ENCODE measurements at regions not wholly inside any gene's neighbourhood (a gene's known extent, or its start where the extent isn't known, plus 50 kb on each side); places are given as distances from the start of the nearest gene placed in this dataset.
A peak's percentile ranks its signal among the peaks of the same experiment; 100 is the strongest.

- no peak for ATAC-seq (ENCODE audit: low read depth)
- POLR2A ChIA-PET (ENCODE audit: unreplicated experiment) = no interaction called here
- Histone ChIP-seq H3K4ac (ENCODE audit: low read depth, low read length) (no peak overlapping the region), H3K23ac (ENCODE audit: low read depth, low read length) (no peak overlapping the region), H4K20me1 (ENCODE audit: insufficient read depth, low read length) (no peaks in the 10 kb centered on the region), H2BK5ac (ENCODE audit: low read depth, low read length, poor library complexity, severe bottlenecking) (no peak overlapping the region), H4K8ac (ENCODE audit: low read depth in 2 of 2, low read length in 2 of 2) (no peak overlapping the region), H2BK15ac (ENCODE audit: low read depth, low read length) (no peak overlapping the region), H3K4me3 (ENCODE audit: insufficient read depth, low read depth, low read length) (no peak overlapping the region), H2AK9ac (replicated peaks; ENCODE audit: low read depth, low read length, poor library complexity) (no peak overlapping the region), H2BK20ac (ENCODE audit: low read depth, low read length) (no peak overlapping the region; the same call in 1 of the 2 replicates), H3K36me3 (ENCODE audit: control insufficient read depth, insufficient read depth, low read length) (no peaks in the 10 kb centered on the region), H3K9ac (ENCODE audit: low read depth, low read length) (no peak overlapping the region), H3K9me3 (ENCODE audit: control insufficient read depth, insufficient read depth, low read length) (no peaks in the 10 kb centered on the region), H4K91ac (ENCODE audit: insufficient read depth, low read depth, low read length) (no peak overlapping the region), H3K27me3 (ENCODE audit: control insufficient read depth, insufficient read depth, low read length) (no peaks in the 10 kb centered on the region), H2AK5ac (ENCODE audit: low read depth, low read length) (no peak overlapping the region), H3K14ac (replicated peaks; ENCODE audit: low read depth, low read length) (no peak overlapping the region), H3K27ac (ENCODE audit: insufficient read depth, low read length) (no peak overlapping the region), H4K5ac (ENCODE audit: low read depth, low read length) (no peak overlapping the region), H3K4me1 (ENCODE audit: control insufficient read depth, insufficient read depth, low read length) (no peaks in the 10 kb centered on the region), H3K4me2 (ENCODE audit: low read depth, low read length) (no peak overlapping the region), H3K56ac (ENCODE audit: extremely low read depth, insufficient read depth, low read length) (no peak overlapping the region), H2BK120ac (ENCODE audit: low read depth, low read length) (no peak overlapping the region), H3K79me1 (ENCODE audit: low read depth in 1 of 2, low read length in 2 of 2) (no peaks in the 10 kb centered on the region), H2AFZ (replicated peaks; ENCODE audit: low read length, poor library complexity) (no peak overlapping the region), H3K9me1 (ENCODE audit: insufficient read depth, low read length) (no peaks in the 10 kb centered on the region), H3K18ac (ENCODE audit: low read depth, low read length) (no peak overlapping the region)
- DNase-seq = no peak
- intact Hi-C loops (cut with micrococcal nuclease) = loop anchor here (5.0 to 10.0 kb wide), 2 partner anchors 104 to 1094 kb away; partner anchors contain the start of gene EFNB2
- dilution Hi-C loops (cut with HindIII; ENCODE audit: low sequenced_read_pairs, unreplicated experiment) = no loop called here
- TF ChIP-seq BHLHE40 (IDR thresholded peaks at IDR 0.05; ENCODE audit: low read depth, low read length) (no peak), MAZ (IDR thresholded peaks at IDR 0.05; ENCODE audit: borderline replicate concordance, low read depth, low read length) (no peak), USF2 (IDR thresholded peaks at IDR 0.05; ENCODE audit: low read depth, low read length) (no peak), CHD1 (IDR thresholded peaks at IDR 0.05; ENCODE audit: low read depth, low read length) (no peak), CEBPB (IDR thresholded peaks at IDR 0.05; ENCODE audit: low read depth, low read length) (peak; percentile 16; the same call in 1 of the 2 replicates)
- in situ Hi-C loops (cut with MboI; ENCODE audit: low sequenced_read_pairs) = loop anchor here (25.0 kb wide), 1 partner anchor 1096 kb away; the partner anchor contains the start of gene EFNB2
- no TSS peak for BruUV-seq (replicated peaks)
- CTCF ChIA-PET = no interaction called here
- WGBS, 2 experiments (ENCODE audit: extremely low coverage in 2 of 2, insufficient read length in 1 of 2) = no CpG with 5 or more reads among the region's 9 CpGs
These were observed 1094.3 kb downstream of the EFNB2 start for GRCh38 chr13:105441051-105441750.

Data from IMR-90 (cell line).